ENCODE measurements at regions not wholly inside any gene's neighbourhood (a gene's known extent, or its start where the extent isn't known, plus 50 kb on each side); places are given as distances from the start of the nearest gene placed in this dataset.
"Not testable (repeated sequence)": the region's sequence is repeated elsewhere in the genome, so short reads cannot be mapped to it uniquely, and the experiment has no call there.

DNA sequence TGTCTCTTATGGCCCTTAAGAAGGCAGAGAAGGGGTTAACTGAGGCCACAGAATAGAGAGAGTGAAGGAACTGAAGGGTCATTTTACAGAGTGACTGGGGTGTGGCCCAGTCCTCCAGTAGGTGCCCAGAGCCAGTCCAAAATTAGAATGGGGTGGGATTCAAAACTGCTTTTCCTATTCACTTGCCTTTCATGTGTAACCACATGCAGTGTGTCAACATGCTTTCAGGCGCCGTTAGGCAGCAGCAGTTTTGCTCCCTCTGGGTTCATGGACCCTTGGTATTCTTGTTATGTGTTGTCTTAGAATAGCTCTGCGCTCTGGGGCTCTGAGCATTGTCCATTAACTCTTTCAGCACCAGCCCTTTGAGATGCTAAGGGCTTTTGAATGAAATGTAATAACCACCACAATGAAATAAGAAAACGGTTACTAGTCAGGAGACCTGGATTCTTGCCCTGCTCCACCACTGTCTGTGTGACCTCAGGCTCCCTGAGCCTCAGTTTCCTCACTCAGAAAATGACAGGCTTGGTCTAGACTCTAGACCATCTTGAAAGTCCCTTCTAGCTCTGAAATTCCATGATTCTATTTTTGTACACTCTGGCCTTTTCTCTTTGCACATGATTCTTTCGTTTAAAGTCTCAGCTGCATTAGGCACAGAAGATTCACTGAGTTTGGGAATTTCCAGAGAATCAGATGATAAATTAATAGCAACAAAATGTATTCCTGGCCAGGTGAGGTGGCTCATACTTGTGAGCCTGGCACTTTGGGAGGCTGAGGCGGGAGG lies 123.0 kb downstream of the SRGAP2 start:
- H3K4me3 ChIP-seq (ENCODE audit: low read depth in 1 of 2, low read length in 1 of 2); H3K27ac ChIP-seq; H3K9me3 ChIP-seq; H3K27me3 ChIP-seq; H3K4me1 ChIP-seq (ENCODE audit: control insufficient read depth in 1 of 2, insufficient read depth in 1 of 2, low read depth in 1 of 2, low read length in 1 of 2); H3K36me3 ChIP-seq: not testable (repeated sequence)

DNA sequence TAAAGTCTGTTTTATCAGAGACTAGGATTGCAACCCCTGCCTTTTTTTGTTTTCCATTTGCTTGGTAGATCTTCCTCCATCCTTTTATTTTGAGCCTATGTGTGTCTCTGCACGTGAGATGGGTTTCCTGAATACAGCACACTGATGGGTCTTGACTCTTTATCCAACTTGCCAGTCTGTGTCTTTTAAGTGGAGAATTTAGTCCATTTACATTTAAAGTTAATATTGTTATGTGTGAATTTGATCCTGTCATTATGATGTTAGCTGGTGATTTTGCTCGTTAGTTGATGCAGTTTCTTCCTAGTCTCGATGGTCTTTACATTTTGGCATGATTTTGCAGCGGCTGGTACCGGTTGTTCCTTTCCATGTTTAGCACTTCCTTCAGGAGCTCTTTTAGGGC lies 128.3 kb downstream of the SRGAP2 start:
- H3K36me3 ChIP-seq; H3K4me1 ChIP-seq (ENCODE audit: control insufficient read depth in 1 of 2, insufficient read depth in 1 of 2, low read depth in 1 of 2, low read length in 1 of 2); H3K27ac ChIP-seq; H3K4me3 ChIP-seq (ENCODE audit: low read depth in 1 of 2, low read length in 1 of 2); H3K9me3 ChIP-seq; H3K27me3 ChIP-seq: not testable (repeated sequence)

GRCh38 chr1:206333316-206333715 lies 130.0 kb downstream of the SRGAP2 start:
- H3K4me1 ChIP-seq (ENCODE audit: control insufficient read depth in 1 of 2, insufficient read depth in 1 of 2, low read depth in 1 of 2, low read length in 1 of 2); H3K4me3 ChIP-seq (ENCODE audit: low read depth in 1 of 2, low read length in 1 of 2); H3K36me3 ChIP-seq; H3K27ac ChIP-seq; H3K9me3 ChIP-seq; H3K27me3 ChIP-seq: not testable (repeated sequence)

- H3K4me3 ChIP-seq (ENCODE audit: low read depth in 1 of 2, low read length in 1 of 2); H3K36me3 ChIP-seq; H3K27ac ChIP-seq; H3K9me3 ChIP-seq; H3K27me3 ChIP-seq; H3K4me1 ChIP-seq (ENCODE audit: control insufficient read depth in 1 of 2, insufficient read depth in 1 of 2, low read depth in 1 of 2, low read length in 1 of 2): not testable (repeated sequence)
Observed at GRCh38 chr1:206333897-206334296, 130.6 kb downstream of the SRGAP2 start.

GRCh38 chr1:206334481-206334880 lies 131.1 kb downstream of the SRGAP2 start:
- not testable (repeated sequence) for H3K4me3 ChIP-seq (ENCODE audit: low read depth in 1 of 2, low read length in 1 of 2); H3K9me3 ChIP-seq; H3K4me1 ChIP-seq (ENCODE audit: control insufficient read depth in 1 of 2, insufficient read depth in 1 of 2, low read depth in 1 of 2, low read length in 1 of 2); H3K27ac ChIP-seq; H3K27me3 ChIP-seq; H3K36me3 ChIP-seq

DNA sequence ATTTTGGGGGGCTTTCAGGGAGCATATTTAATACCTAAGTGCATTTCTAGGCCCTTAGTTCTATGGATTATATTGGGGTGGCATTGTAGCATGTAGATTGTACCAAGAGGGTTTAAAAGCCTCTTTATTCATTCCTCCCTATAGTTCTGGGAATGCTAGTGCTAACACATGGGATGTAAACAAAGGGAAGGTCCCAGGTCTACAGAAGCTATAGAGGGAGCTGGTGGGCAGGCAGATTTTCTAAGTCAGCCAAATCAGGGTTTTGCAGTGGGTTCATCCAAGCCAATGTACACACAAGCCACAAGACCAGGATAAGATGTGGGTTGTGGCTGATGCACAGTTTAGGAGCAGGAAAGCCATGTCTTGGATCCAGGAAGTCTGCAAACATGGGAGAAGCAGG lies 131.8 kb downstream of the SRGAP2 start:
- not testable (repeated sequence) for H3K36me3 ChIP-seq; H3K9me3 ChIP-seq; H3K27ac ChIP-seq; H3K27me3 ChIP-seq; H3K4me3 ChIP-seq (ENCODE audit: low read depth in 1 of 2, low read length in 1 of 2); H3K4me1 ChIP-seq (ENCODE audit: control insufficient read depth in 1 of 2, insufficient read depth in 1 of 2, low read depth in 1 of 2, low read length in 1 of 2)

DNA sequence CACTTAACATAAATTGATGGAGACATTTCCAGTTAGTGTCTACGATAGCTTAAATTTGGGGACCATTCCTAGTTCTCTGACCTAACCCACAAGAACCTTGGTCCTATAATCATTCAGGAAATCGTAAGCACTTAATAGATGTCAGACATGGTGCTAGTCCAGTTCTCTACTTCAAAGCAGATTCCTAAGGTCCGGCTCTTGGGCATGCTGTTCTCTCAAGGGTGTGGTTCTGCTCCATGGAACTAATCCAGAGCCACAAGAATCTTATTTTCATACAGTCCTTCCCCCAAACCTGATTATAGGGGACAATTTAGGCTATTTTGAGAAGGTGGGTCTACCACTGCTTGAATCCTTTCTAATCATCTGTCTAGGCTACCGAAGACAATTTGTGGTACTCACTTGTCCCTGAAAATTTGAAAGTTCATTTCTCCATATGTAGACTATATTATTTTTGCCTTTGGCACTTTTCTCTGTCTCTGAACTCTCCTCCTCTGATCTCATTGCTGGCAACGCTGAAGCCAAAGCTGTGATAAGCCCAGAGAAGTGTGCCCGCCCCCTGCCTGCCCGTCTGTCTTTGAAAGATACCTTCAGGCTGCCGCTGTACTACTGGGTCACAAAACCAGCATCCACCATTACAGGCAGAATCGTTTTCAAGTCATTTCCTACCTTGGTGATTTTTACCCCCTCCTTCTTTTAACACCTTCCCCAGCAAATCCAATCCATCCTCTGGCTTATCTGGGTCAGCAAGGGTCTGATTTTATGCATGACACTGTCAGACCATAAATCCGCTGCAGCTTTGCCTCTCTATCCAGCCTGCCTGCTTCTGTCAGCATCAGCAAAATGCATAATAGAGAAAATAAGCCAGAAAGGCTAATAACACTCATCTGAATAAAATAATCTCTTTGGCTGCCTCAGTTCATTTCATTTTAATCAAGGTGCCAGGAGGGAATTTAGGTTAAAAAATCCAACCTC lies 132.8 kb downstream of the SRGAP2 start:
- H3K4me1 ChIP-seq (ENCODE audit: control insufficient read depth in 1 of 2, insufficient read depth in 1 of 2, low read depth in 1 of 2, low read length in 1 of 2); H3K4me3 ChIP-seq (ENCODE audit: low read depth in 1 of 2, low read length in 1 of 2); H3K27me3 ChIP-seq; H3K9me3 ChIP-seq; H3K36me3 ChIP-seq; H3K27ac ChIP-seq: not testable (repeated sequence)

DNA sequence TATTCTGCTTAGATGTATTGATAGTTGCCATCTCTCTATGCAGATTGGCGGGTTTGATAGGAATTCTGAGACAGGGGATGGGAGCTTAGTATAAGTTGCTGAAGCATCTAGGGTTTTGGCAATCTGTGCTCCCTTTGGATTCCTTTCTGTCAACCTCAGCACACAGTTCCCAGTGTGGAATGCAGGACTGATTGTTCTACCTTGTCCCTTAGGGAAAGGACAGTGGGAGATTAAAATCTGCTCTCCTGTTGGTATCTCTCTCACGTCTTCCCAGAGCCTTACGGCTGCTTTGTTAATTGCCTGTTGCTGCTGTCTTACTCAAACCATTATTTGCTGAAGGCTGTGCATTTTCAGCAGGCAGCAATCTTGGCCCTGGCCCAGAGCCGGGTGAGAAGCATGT lies 133.3 kb upstream of the IKBKE start:
- not testable (repeated sequence) for H3K36me3 ChIP-seq; H3K4me1 ChIP-seq (ENCODE audit: control insufficient read depth in 1 of 2, insufficient read depth in 1 of 2, low read depth in 1 of 2, low read length in 1 of 2); H3K27me3 ChIP-seq; H3K27ac ChIP-seq; H3K9me3 ChIP-seq; H3K4me3 ChIP-seq (ENCODE audit: low read depth in 1 of 2, low read length in 1 of 2)

GRCh38 chr1:206350493-206351275 lies 119.6 kb upstream of the IKBKE start:
- H3K36me3 ChIP-seq; H3K4me3 ChIP-seq (ENCODE audit: low read depth in 1 of 2, low read length in 1 of 2); H3K27ac ChIP-seq; H3K9me3 ChIP-seq; H3K27me3 ChIP-seq; H3K4me1 ChIP-seq (ENCODE audit: control insufficient read depth in 1 of 2, insufficient read depth in 1 of 2, low read depth in 1 of 2, low read length in 1 of 2): not testable (repeated sequence)

DNA sequence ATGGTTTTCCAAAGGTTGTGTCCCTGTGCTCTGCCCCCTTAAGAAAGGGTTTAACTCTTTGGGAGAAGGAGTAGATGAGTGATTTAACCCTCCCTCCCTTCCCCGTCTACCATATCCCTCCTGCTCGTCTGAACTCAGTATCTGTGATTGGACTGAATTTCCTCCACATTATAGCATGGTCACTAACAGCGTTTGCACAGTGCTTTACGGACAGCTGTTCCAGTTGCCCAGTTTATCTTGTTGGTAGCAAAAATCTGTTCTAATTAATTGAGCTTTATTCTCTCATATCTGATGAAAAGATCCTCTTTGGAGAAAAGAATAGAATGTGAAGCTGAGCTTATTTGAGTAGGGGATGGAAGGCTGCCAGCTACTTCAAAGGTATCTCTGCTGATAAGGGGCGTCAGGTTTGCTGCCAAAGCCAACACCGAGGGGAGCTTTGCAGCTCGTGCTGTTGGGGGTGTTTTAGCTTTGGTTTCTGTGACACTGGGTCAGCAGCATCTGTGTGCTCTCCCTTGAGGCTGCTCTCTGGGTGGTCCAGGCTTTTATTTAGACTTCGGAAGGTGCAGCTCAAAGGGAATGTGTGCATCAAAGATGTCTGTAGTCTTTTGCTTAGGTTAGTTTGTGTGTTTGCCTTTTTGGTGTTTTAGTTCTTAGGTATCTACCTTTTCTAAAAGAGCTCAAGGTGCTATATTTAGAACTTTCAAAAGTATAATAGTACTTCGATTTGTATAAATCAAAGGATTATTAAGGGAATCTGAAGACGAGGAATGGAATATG lies 118.8 kb upstream of the IKBKE start:
- H3K4me3 ChIP-seq (ENCODE audit: low read depth in 1 of 2, low read length in 1 of 2); H3K27me3 ChIP-seq; H3K36me3 ChIP-seq; H3K4me1 ChIP-seq (ENCODE audit: control insufficient read depth in 1 of 2, insufficient read depth in 1 of 2, low read depth in 1 of 2, low read length in 1 of 2); H3K27ac ChIP-seq; H3K9me3 ChIP-seq: not testable (repeated sequence)

GRCh38 chr1:206356310-206356709 lies 114.0 kb upstream of the IKBKE start:
- H3K27ac ChIP-seq; H3K9me3 ChIP-seq; H3K27me3 ChIP-seq; H3K4me3 ChIP-seq (ENCODE audit: low read depth in 1 of 2, low read length in 1 of 2); H3K4me1 ChIP-seq (ENCODE audit: control insufficient read depth in 1 of 2, insufficient read depth in 1 of 2, low read depth in 1 of 2, low read length in 1 of 2); H3K36me3 ChIP-seq: not testable (repeated sequence)

GRCh38 chr1:206357962-206358361 lies 112.3 kb upstream of the IKBKE start:
- H3K9me3 ChIP-seq; H3K4me3 ChIP-seq (ENCODE audit: low read depth in 1 of 2, low read length in 1 of 2); H3K27me3 ChIP-seq; H3K36me3 ChIP-seq; H3K4me1 ChIP-seq (ENCODE audit: control insufficient read depth in 1 of 2, insufficient read depth in 1 of 2, low read depth in 1 of 2, low read length in 1 of 2); H3K27ac ChIP-seq: not testable (repeated sequence)

GRCh38 chr1:206358771-206359170 lies 111.5 kb upstream of the IKBKE start:
- not testable (repeated sequence) for H3K9me3 ChIP-seq; H3K36me3 ChIP-seq; H3K27me3 ChIP-seq; H3K27ac ChIP-seq; H3K4me1 ChIP-seq (ENCODE audit: control insufficient read depth in 1 of 2, insufficient read depth in 1 of 2, low read depth in 1 of 2, low read length in 1 of 2); H3K4me3 ChIP-seq (ENCODE audit: low read depth in 1 of 2, low read length in 1 of 2)
